Stimulated activated CD4-positive, alpha-beta T cell treated with anti-CD3 and anti-CD28 coated beads, TNF-alpha, amount 100 ng/mL, for 24 hours (primary cell): ENCODE measurements at regions not wholly inside any gene's neighbourhood (a gene's known extent, or its start where the extent isn't known, plus 50 kb on each side); places are given as distances from the start of the nearest gene placed in this dataset.
"Not testable (repeated sequence)": the region's sequence is repeated elsewhere in the genome, so short reads cannot be mapped to it uniquely, and the experiment has no call there.

Source experiments
- DNase-seq, 3 experiments: peaks; one replicate each; pipeline ENCODE4 v3.0.0-alpha.2; 2020; ENCODE audit warnings: low read depth in 3 of 3

DNA sequence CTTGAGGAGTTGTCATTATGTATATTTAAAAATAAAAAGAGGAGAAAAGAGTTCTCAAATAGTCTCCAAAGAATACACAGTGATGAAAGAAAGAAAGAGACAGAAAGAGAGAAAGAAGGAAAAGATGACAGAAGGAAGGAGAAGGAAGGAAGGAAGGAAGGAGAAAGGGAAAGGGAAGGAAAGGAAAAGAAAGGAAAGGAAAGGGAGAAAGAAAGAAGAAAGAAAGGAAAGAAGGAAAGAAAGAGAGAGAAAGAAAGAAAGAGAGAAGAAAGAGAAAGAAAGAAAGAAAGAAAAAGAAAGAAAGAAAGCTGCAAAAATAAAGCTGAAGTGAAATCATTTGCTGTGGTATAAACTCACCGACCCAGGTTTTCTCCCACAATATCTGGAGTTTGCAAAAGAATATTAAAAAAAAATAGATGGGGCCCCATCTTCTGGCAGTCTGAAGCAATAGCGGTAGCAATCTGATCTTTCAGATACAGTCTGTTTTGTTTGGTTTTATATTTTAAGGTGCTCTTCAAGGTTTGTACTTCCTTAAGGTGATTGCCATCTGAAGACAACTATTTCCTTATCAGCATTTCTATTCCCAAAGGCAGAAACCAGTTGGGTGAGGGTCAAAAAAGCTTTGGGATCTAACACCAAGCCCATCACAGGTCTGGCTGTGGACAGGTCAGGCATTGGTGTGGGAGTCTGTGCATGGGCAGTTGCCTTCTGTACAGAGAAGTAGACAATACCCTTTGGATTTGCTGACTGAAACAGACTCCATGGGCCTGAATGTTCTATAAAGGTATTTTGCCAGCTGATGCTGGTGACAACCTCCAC is 160.4 kb downstream of the CPEB2 start:
- DNase-seq = no peak

DNA sequence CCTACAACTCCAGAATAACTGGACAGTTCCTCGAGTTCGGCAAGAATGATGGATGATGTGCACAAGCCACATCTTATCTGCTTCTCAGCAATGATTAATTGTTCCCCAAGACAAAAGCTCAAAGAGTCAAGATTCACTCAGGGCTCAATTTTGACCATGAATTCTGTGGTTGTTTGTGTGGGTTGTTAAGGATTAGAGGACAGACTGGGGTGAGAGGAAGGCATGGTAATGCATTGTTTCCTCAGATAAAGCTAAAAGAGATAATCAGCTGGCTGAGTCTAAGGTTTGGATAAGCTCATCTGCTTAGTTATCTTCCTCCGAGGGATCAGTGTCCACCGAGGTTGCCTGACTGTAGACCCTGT is 161.0 kb downstream of the CPEB2 start:
- no peak for DNase-seq

DNA sequence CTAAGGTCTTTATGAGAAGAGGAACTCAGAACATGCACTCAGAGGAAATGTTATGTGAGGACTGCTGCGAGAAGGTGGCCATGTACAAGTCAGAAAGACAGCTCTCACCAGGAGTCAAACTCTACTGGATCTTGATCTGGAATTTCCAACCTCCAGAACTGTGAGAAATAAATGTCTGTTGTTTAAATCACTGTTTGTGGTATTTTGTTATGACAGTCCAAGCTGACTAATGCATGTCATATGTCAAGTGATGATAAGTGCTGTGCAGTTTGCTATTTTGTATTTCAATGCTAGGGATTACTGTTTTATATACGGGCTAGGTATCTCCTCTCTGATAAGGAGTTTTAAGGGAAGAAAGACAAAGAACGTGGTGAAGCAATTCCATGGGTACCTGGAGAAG is 162.3 kb downstream of the CPEB2 start:
- DNase-seq = no peak

DNA sequence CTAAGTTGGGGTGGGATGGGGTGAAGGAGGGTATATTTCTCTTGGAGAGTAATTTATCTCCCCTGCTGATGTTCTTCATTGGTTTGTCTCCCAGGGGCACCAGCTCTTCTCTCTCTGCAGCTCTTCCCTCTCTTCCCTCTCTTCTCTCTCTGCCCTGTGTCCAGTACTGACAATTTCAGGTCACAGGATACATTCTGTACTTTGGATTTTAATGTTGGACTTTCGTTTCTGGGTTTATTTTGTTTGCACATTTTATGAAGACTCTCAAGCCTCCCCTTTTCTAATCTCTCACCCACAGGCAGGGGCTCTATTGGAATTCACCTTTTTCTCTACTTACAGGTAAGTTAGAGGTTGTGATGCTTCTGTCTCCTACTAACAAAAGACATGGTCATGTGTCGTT is 165.5 kb downstream of the CPEB2 start:
- DNase-seq = no peak

DNA sequence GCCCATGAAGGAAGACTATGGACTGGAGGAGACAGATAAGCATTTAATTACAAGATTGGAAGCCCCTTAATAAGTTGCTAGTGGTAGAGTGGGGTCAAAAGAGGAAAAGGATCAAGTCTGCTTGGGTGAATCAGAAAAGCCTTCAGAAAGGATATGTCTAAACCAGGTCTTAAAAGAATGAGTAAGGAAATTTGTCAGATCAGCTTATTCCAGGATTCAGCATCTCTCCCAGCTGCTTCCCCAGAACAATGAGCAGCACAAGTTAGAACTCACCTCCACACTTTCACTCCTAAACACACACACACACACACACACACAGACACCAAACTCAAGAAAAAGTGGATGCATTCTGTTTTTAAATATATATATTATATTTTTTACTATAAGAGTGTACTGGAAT is 166.5 kb downstream of the CPEB2 start:
- DNase-seq = no peak

DNA sequence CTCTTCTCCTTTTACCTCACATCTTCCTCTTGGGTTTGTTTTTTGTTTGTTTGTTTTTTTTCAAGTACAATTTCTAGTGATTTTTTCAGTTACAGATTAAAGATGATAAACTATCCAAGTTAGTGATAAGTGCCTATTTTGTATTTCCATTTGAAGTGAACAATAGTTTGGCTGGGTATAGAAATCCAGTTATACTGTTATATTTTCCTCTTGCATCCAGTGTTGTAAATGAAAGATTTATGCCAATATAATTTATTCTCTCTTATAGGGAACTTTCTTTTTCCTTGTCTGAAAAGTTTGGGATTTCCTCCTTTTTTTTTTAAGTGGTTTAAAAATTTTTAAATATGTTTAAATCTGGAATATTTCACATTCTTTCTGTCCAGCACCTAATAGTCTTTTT is 169.4 kb downstream of the CPEB2 start:
- no peak for DNase-seq

DNA sequence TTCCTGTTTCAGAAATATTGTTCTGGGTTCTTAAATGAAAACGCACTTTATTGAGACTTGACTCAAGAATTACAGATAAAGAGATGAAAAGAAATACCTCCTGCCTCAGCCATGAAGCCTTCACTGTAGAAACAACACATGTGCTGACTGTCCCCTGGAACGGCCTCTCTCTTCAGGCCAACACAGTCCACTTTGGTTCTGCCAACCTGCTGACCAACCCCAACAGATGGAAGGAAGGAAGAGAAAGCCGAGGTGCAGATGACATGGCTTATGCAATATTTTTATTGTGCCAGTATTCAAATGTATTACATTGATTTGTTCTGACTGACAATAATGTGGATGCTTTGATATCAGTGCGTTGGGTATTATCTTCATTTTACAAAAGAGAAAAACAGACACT is 171.0 kb downstream of the CPEB2 start:
- DNase-seq = no peak

DNA sequence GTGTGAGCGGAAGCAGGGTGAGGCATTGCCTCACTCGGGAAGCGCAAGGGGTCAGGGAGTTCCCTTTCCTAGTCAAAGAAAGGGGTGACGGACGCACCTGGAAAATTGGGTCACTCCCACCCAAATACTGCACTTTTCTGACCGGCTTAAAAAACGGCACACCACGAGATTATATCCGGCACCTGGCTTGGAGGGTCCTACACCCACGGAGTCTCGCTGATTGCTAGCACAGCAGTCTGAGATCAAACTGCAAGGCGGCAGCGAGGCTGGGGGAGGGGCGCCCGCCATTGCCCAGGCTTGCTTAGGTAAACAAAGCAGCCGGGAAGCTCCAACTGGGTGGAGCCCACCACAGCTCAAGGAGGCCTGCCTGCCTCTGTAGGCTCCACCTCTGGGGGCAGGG is 171.9 kb downstream of the CPEB2 start:
- DNase-seq = not testable (repeated sequence)

DNA sequence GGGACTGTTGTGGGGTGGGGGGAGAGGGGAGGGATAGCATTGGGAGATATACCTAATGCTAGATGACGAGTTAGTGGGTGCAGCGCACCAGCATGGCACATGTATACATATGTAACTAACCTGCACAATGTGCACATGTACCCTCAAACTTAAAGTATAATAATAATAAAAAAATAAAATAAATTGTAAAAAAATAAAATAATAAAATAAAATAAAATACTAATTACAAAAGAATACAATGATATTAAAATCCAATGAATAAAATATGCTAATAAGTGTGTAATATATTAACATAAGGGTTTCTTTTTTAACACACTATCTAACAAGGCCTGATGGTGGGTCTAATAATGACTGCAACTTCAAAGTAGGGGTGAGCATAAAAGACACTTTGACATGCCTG is 177.6 kb downstream of the CPEB2 start:
- DNase-seq = not testable (repeated sequence)

DNA sequence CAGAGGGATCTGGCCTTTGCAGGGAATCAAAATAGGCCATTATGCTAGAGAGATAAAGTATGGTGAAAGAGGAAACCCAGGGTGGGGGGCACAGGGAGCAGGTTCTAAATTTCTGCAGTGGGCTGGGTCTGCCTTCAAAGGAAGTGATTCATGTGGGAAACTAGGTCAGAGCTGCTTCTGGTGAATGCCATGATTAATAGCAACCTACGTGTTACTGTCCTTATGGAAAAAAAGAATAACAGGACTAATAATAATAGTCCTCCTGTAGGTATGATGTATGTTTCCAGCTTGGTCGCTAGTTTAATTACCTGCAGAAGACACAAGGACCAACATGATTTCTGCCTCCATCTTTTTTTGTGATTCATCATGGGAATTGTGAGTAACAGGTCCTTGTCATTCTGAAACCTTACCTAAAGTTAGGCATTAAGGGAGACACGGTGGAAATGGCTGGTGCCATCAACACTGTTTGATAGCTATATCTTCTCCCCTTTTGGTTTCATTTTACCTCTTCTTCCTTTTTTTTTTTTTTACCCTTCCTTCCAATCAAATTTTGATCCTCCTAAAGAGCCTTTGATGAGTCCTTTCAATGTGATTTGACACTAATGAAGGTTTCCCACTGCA is 180.4 kb downstream of the CPEB2 start:
- DNase-seq = peak in 2 of 3 experiments; percentile 9 to 18

DNA sequence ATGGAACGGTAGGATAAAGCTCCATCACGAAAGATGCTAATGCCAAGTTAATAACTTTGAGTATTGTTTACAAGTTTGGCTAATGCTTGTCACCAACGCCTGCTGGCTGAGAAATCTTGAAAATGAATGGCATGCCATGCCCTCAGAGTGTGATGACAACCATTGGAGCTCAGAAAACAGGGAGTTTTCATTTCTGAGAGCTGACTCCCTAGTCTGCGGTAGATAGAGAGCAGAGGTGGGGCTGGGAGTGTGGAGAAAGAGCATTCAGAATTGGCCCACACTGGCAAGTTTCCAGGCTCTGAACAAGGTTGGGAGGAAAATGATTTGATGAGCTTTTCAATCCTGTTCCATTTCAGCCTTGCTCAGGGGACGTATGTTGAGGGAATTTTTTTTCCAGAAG is 183.9 kb downstream of the CPEB2 start:
- no peak for DNase-seq

DNA sequence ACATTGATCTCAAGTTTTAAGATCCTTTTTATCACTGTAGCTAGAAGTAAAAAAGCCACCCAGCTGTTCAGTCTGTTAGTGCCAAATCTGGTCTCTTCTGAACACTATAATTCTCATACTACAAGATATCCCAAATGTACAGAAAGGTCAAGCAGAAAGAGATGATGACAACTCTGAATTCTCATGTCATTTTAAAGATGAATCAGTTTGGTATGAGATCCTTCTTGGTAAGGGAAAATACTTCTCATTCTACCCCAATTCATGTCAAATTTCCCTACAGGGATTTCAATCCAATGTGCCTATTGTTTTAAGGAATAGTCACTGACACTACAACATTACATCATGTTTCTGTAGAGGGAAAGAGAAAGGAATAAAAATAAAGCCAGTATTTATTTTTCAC is 184.5 kb downstream of the CPEB2 start:
- no peak for DNase-seq

DNA sequence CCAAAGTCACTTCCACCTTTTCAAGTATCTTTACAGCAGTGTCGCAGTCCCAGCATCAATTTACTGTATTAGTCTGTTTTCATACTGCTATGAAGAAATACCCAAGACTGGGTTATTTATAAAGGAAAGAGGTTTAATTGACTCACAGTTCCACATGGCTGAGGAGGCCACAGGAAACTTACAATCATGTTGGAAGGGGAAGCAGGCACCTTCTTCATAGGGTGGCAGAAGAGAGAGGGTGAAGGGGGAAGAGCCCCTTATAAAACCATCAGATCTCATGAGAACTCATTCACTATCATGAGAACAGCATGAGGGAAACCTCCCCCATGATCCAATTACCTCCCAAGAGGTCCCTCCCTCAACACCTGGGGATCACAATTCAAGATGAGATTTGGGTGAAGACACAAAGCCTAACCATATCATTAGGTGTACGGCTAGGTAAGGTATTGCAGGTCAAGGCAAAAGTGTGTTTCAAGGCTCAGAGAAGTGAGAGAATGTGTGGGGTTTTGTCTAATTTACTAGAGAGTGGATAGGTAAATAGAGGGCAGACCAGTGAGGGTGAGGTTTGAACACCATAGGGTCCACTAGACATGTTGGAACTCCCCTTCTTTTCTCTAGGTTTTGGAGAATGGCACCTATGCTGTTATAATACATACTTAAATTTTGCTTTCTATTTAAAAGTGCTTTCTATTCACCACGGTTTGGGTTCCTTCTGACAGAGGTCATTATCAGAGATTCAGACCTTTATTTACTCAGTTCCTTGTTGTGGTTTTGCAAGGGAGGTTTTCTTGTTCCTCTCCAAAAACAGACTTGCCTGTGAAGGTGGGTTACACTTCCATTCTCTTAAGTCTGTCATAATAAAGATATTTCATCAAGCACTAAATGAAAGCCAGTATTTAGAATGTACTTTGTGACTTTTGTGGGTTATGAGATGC is 186.6 kb downstream of the CPEB2 start:
- DNase-seq = no peak

DNA sequence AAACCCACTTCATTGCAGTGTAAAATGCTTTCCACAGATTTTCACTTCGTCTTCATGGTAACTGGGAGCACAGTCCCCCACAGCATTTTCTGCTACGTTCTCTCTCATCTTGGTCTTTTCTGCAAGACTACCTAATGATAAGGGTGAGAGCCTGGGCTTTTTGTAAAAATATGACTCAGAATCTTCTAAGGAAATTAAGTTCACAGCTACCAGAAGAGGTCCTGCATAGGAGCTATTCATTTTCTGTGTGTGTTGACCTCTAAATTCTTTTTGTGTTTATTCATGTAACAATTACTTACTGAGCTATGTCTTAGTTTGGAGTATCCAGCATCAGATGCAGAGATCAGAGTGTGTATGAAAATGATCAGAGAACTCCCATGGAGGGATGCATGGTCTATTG is 192.2 kb downstream of the CPEB2 start:
- DNase-seq = no peak

DNA sequence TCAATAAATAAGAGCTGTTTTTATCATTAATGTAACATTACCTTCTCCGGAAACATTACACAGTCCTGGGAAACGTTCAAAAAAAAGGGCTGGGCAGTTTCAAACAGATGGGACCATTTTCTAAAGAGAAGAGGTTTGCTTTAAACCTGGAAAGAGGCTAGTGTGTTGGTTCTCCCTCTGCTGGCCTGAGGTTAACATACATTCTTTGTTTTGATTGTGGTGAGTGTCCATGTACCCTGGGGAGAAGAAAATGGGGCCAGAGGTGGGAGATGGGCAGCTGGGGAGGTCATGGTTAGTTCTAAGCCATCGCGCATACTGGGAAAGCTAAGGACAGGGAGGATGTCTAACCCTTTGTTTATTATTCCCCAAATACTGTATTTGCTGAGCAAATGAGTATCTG is 194.7 kb downstream of the CPEB2 start:
- DNase-seq = no peak

DNA sequence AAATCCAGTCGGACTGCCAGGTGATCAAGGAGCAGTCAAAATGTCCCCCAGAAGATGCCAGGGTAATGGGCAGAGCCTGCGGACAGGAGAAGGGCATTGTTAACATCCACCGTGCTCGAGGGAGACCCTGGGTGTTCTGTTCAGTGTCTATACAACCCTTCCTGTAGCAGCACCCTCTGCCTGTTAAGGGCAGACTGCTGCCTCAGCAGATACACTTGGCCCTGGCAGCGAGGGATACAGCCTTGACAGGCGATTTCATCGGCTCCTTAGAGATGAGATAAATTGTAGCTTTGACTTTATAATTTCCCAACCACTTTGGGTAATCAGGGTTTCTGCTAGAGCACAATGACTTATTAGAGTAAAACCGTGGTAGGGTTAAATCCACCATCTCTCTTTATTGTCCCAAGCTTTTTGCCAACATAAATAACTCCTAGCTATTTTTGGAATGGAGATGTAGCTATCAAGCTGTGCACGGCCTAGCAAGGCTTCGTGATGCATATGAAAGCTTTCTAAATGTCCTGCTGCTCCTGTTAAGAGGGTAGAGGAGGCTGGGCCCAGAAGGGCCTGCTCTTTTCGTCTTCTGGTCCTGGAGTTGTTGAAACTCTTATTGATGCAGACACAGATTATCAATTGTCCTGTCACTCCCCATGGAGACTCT is 195.9 kb downstream of the CPEB2 start:
- DNase-seq = no peak

DNA sequence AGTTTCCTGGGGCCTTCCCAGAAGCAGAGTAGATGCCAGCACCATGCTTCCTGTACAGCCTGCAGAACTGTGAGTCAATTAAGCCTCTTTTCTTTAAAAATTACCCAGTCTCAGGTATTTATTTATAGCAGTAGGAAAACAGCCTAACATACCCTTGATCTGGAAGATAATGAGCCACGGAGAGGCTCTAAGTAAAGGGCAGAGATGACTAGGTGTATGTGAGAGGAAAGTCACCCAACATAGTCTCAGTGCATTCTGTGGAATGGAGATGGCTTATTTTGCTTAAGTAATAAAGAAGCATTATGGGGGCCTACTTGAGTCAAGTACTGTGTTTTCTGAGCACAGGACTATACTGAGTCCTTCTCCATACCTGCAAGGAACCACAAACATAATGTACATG is 199.5 kb downstream of the CPEB2 start:
- no peak for DNase-seq

DNA sequence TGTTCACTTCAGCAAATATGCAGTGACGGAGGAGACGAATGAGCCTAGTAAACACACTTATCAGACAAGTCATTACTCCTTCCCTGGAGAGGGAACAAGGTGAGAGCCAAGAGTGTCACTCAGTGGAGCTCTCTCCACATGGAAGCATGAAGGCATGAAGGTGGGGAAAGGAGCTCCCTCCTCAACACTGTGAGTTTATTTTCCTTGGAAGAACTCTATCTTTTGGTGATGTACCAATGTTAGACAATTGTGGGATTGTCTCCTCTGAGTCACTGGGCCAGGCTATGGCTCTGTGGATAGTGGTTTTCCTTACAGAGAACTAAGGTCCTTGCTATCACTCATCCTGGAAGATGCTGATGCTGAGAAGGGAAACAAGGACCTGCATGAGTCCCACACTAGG is 200.2 kb downstream of the CPEB2 start:
- no peak for DNase-seq

DNA sequence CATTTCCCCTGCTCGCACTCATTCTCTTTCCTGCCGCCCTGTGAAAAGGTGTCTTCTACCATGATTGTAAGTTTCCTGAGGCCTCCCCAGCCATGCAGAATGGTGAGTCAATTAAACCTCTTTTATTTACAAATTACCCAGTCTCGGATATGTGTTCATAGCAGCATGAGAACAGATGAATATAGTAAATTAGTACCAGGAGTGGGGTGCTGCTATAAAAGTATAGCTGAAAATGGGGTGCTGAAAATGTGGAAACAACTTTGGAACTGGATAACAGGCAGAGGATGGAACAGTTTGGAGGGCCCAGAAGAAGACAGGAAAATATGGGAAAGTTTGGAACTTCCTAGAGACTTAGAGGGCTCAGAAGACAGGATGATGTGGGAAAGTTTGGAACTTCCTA is 204.2 kb downstream of the CPEB2 start:
- DNase-seq = not testable (repeated sequence)

DNA sequence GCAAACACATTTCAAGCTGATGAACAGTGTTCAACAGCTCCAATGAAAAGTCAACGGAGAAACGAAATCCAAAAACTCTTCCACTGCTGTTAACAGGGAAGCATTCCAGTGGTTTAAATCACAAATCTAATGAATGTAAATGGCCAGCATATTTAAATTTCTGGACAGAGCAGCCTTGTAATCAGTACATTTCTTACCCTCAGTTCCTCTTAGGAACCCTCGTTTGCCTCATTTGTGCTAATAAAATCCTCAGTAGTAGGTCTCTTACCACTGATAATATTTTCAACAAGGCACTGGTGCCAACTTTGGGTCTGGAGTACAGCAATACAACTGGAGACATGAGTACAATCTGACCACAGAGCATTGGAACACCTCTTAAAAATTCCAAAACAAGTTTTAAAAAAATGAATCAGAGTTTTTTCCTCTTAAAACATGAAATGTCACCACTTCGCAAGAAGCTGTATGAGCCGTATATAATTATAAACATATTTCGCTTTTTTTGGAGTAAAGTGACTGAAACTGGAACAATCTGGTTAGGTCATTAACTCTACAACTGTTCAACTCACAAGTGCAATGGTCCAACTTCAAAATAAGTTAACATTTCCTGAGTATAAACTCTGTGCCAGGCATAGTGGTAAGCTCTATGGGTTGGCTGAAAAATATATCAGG is 211.2 kb downstream of the CPEB2 start:
- no peak for DNase-seq

DNA sequence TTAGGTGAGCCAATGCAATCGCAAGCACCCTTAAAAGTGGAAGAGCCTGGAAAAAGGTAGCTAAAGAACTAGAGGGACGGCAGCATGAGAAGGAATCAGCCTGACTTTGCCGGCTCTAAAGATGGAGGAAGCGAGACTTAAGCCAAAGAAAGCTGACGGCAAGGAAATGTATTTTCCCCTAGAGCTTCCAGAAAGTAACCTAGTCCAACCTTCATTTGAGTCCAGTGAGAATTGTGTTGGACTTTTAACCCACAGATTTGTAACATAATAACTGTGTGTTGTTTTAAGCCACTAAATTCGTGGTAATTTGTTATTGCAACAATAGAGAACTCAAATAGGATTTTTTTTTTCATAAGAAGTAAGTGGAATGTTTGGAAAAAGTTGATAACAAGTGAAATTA is 212.7 kb upstream of the C1QTNF7 start:
- no peak for DNase-seq

DNA sequence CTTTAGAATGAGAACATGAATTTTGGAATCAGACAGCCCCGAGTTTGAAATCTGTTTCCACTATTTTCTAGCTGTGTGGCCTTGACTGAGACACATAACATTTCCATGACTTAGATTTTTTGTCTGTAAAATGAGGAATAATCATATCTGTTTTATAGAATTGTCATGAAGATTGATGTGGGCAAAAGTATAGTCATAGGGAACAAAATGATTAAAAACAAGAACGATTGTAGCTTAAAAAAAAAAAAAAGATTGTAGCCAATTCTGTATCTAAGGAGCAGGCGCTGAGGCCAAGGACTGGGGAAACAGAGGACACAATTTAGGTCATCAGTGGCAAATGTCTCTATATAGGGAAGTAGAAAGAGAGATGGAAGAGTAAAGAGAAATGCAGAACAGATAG is 201.6 kb upstream of the C1QTNF7 start:
- DNase-seq = no peak
